OCI-LY1 (cell line): ENCODE measurements at regions not wholly inside any gene's neighbourhood (a gene's known extent, or its start where the extent isn't known, plus 50 kb on each side); places are given as distances from the start of the nearest gene placed in this dataset.

Source experiments
- H2AFZ ChIP-seq: fragments of 200-600 bp; sonication (generic), shearing (Covaris generic); 2 replicates; pipeline ENCODE4 v1.6.0; 2014; ENCODE audit warnings: antibody characterized with exemption, mild to moderate bottlenecking, low read length
- H3F3A ChIP-seq: fragments of 200-600 bp; sonication (generic), shearing (Covaris generic); 2 replicates; pipeline ENCODE4 v1.6.0; 2014; ENCODE audit warnings: mild to moderate bottlenecking, antibody characterized with exemption, low read length, moderate library complexity; ENCODE audit not compliant: insufficient read depth
- H3K27ac ChIP-seq: fragments of 200-600 bp; sonication (generic); 2 replicates; pipeline ENCODE4 v1.5.1; 2014; ENCODE audit warnings: low read length, mixed run types, mild to moderate bottlenecking, low read depth; ENCODE audit not compliant: poor library complexity, severe bottlenecking
- H3K27me3 ChIP-seq: fragments of 200-600 bp; sonication (generic); 2 replicates; pipeline ENCODE4 v1.6.0; 2014; ENCODE audit warnings: antibody characterized with exemption, mild to moderate bottlenecking, low read length, moderate library complexity; ENCODE audit not compliant: insufficient read depth
- H3K36me3 ChIP-seq: fragments of 200-600 bp; sonication (generic); 2 replicates; pipeline ENCODE4 v1.6.1; 2014; ENCODE audit warnings: mild to moderate bottlenecking, antibody characterized with exemption, low read length, moderate library complexity, mixed read lengths; ENCODE audit not compliant: insufficient read depth
- H3K4me1 ChIP-seq: fragments of 200-600 bp; sonication (generic); 2 replicates; pipeline ENCODE4 v1.5.1; 2014; ENCODE audit warnings: mild to moderate bottlenecking, low read length, moderate library complexity; ENCODE audit not compliant: insufficient read depth, severe bottlenecking
- H3K4me2 ChIP-seq: fragments of 200-600 bp; sonication (generic), shearing (Covaris generic); 2 replicates; pipeline ENCODE4 v1.6.1; 2014; ENCODE audit warnings: low read length
- H3K4me3 ChIP-seq: fragments of 200-600 bp; sonication (generic); 2 replicates; pipeline ENCODE4 v1.5.1; 2014; ENCODE audit warnings: low read length, low read depth, mild to moderate bottlenecking, mixed read lengths; ENCODE audit not compliant: poor library complexity, severe bottlenecking
- H3K79me2 ChIP-seq: fragments of 200-600 bp; shearing (Covaris generic); 2 replicates; pipeline ENCODE4 v1.6.1; 2016; ENCODE audit warnings: mixed run types, low read length, mixed read lengths; ENCODE audit not compliant: insufficient read depth
- H3K9ac ChIP-seq: fragments of 200-600 bp; sonication (generic), shearing (Covaris generic); 2 replicates; pipeline ENCODE4 v1.6.1; 2014; ENCODE audit warnings: mild to moderate bottlenecking, low read length, mixed read lengths
- H3K9me2 ChIP-seq: fragments of 200-600 bp; sonication (generic), shearing (Covaris generic); 2 replicates; pipeline ENCODE4 v1.6.1; 2014; ENCODE audit warnings: low read depth, mild to moderate bottlenecking, low read length, mixed read lengths
- H3K9me3 ChIP-seq: fragments of 200-600 bp; shearing (Covaris generic); 2 replicates; pipeline ENCODE4 v1.6.1; 2014; ENCODE audit warnings: low read length, mixed read lengths
- H4K20me1 ChIP-seq: fragments of 200-600 bp; sonication (generic), shearing (Covaris generic); 2 replicates; pipeline ENCODE4 v1.6.0; 2016; ENCODE audit warnings: mild to moderate bottlenecking, low read length; ENCODE audit not compliant: insufficient read depth
- EZH2 ChIP-seq: fragments of 200-600 bp; sonication (generic), shearing (Covaris generic); IDR thresholded peaks from 2 replicates; pipeline ENCODE4 v1.8.0; 2017; ENCODE audit warnings: borderline replicate concordance, mixed run types, mild to moderate bottlenecking, antibody characterized with exemption, low read length, moderate library complexity, mixed read lengths
- TF ChIP-seq, protein P1 (sequence below): fragments of 200-600 bp; sonication (generic), shearing (Covaris generic); IDR thresholded peaks from 2 replicates; pipeline ENCODE4 v1.5.1; 2017; ENCODE audit warnings: mild to moderate bottlenecking, antibody characterized with exemption, low read length, moderate library complexity, mixed read lengths

- Histone ChIP-seq H3K27ac (no peak overlapping the region), H3K36me3 (no peaks in the 10 kb centered on the region), H4K20me1 (no peaks in the 10 kb centered on the region), H3K79me2 (no peaks in the 10 kb centered on the region), H3K4me1 (no peaks in the 10 kb centered on the region), H3K4me3 (no peak overlapping the region), H3K4me2 (no peak overlapping the region), H3K9me3 (no peaks in the 10 kb centered on the region), H3K9ac (no peak overlapping the region), H3K9me2 (no peaks in the 10 kb centered on the region), H3F3A (no peaks in the 10 kb centered on the region), H2AFZ (no peak overlapping the region), H3K27me3 (no peaks in the 10 kb centered on the region)
- TF ChIP-seq, protein P1, sequence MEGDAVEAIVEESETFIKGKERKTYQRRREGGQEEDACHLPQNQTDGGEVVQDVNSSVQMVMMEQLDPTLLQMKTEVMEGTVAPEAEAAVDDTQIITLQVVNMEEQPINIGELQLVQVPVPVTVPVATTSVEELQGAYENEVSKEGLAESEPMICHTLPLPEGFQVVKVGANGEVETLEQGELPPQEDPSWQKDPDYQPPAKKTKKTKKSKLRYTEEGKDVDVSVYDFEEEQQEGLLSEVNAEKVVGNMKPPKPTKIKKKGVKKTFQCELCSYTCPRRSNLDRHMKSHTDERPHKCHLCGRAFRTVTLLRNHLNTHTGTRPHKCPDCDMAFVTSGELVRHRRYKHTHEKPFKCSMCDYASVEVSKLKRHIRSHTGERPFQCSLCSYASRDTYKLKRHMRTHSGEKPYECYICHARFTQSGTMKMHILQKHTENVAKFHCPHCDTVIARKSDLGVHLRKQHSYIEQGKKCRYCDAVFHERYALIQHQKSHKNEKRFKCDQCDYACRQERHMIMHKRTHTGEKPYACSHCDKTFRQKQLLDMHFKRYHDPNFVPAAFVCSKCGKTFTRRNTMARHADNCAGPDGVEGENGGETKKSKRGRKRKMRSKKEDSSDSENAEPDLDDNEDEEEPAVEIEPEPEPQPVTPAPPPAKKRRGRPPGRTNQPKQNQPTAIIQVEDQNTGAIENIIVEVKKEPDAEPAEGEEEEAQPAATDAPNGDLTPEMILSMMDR = no peak
- no peak for TF ChIP-seq EZH2
Measured at GRCh38 chr2:4753721-4754120, 938.5 kb upstream of the SOX11 start.

DNA sequence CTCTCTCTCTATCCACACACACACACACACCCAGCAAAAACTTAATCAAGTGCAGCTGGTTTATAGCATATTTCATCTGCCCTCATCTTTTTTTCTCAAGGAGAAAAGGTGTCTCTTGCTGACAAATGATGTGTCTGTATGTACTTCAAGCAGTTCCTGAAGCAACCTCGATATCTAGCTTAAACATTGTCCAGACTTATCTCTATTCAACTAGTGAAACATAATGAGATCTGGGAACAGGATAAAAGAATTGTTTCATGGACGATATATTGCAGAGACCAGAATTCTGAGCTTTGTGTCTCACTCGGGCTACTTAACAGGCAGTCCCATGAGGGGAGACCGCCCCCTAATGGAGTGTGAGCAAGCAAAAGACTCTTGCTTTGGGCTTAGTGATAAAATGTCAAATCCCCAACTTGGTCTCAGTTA is 929.2 kb upstream of the SOX11 start:
- H3K4me3 ChIP-seq = no peak overlapping the region
- H3K4me2 ChIP-seq = no peak overlapping the region
- no peak overlapping the region for H3K27ac ChIP-seq
- H3K36me3 ChIP-seq = no peaks in the 10 kb centered on the region
- H3K9me2 ChIP-seq = no peaks in the 10 kb centered on the region
- no peak overlapping the region for H3K9ac ChIP-seq
- H3K79me2 ChIP-seq = no peaks in the 10 kb centered on the region
- H2AFZ ChIP-seq = no peak overlapping the region
- no peaks in the 10 kb centered on the region for H3K4me1 ChIP-seq
- H4K20me1 ChIP-seq = no peaks in the 10 kb centered on the region
- no peaks in the 10 kb centered on the region for H3K9me3 ChIP-seq
- H3K27me3 ChIP-seq = no peaks in the 10 kb centered on the region
- no peaks in the 10 kb centered on the region for H3F3A ChIP-seq
- TF ChIP-seq, protein P1 = peak; percentile 70
- no peak for TF ChIP-seq EZH2

- Histone ChIP-seq H3K27ac (no peak overlapping the region), H3K79me2 (no peaks in the 10 kb centered on the region), H3K36me3 (no peaks in the 10 kb centered on the region), H3K4me1 (no peaks in the 10 kb centered on the region), H3K9ac (no peak overlapping the region), H3K4me2 (no peak overlapping the region), H3K27me3 (no peaks in the 10 kb centered on the region), H3F3A (no peaks in the 10 kb centered on the region), H2AFZ (no peak overlapping the region), H3K4me3 (no peak overlapping the region), H4K20me1 (no peaks in the 10 kb centered on the region), H3K9me3 (no peaks in the 10 kb centered on the region), H3K9me2 (no peaks in the 10 kb centered on the region)
- TF ChIP-seq EZH2 = no peak
- TF ChIP-seq, protein P1 = no peak
Measured at GRCh38 chr2:4765787-4766530, 926.2 kb upstream of the SOX11 start.
